IMR-90 (cell line): ENCODE measurements at regions not wholly inside any gene's neighbourhood (a gene's known extent, or its start where the extent isn't known, plus 50 kb on each side); places are given as distances from the start of the nearest gene placed in this dataset.

Source experiments
- ATAC-seq: fragments of 200-7000 bp; cut with Tn5 transposase; 2 replicates; pipeline ENCODE4 v1.9.1; 2020; ENCODE audit warnings: low read depth, mild to moderate bottlenecking, moderate library complexity
- BruUV-seq: library from RNA; stranded (reverse); fragments of 400-500 nt; replicated peaks from 2 replicates; lab custom pipeline; 2021; lab: Mats Ljungman, UMichigan
- CTCF ChIA-PET: fragments of 300-600 bp; formaldehyde crosslinking; extraction: SDS; loops from one replicate; lab custom pipeline; 2021; ENCODE audit warnings: antibody characterized with exemption; lab: Yijun Ruan, JAX
- POLR2A ChIA-PET: fragments of 300-600 bp; sonication (Branson Sonifier 250); formaldehyde crosslinking; loops from one replicate; lab custom pipeline; 2022; ENCODE audit warnings: antibody characterized with exemption; ENCODE audit not compliant: unreplicated experiment; lab: Charles Lee
- DNase-seq: peaks from one replicate; pipeline ENCODE4 v3.0.0; 2013
- H2AFZ ChIP-seq: replicated peaks from 2 replicates; pipeline ENCODE3; 2013; ENCODE audit warnings: low read length, mild to moderate bottlenecking; ENCODE audit not compliant: poor library complexity
- H2AK5ac ChIP-seq: 2 replicates; pipeline ENCODE4 v1.6.1; 2013; ENCODE audit warnings: low read depth, low read length, inconsistent platforms
- H2AK9ac ChIP-seq: replicated peaks from 2 replicates; pipeline ENCODE3; 2013; ENCODE audit warnings: mild to moderate bottlenecking, low read depth, low read length, moderate library complexity; ENCODE audit not compliant: poor library complexity
- H2BK120ac ChIP-seq: 2 replicates; pipeline ENCODE4 v1.6.1; 2013; ENCODE audit warnings: low read depth, low read length, inconsistent platforms
- H2BK15ac ChIP-seq: 3 replicates; pipeline ENCODE4 v1.6.1; 2013; ENCODE audit warnings: low read depth, low read length, inconsistent platforms
- H2BK20ac ChIP-seq: 2 replicates; pipeline ENCODE4 v1.6.1; 2013; ENCODE audit warnings: low read depth, mild to moderate bottlenecking, inconsistent platforms, low read length, moderate library complexity
- H2BK5ac ChIP-seq: 2 replicates; pipeline ENCODE4 v1.6.1; 2013; ENCODE audit warnings: mild to moderate bottlenecking, low read depth, low read length, inconsistent platforms; ENCODE audit not compliant: poor library complexity, severe bottlenecking
- H3K14ac ChIP-seq: replicated peaks from 2 replicates; pipeline ENCODE4 v1.6.1; 2013; ENCODE audit warnings: low read depth, low read length, inconsistent platforms
- H3K18ac ChIP-seq: 2 replicates; pipeline ENCODE4 v1.6.1; 2013; ENCODE audit warnings: low read depth, low read length, control low read depth
- H3K23ac ChIP-seq: 2 replicates; pipeline ENCODE4 v1.6.1; 2013; ENCODE audit warnings: low read depth, low read length, inconsistent platforms
- H3K27ac ChIP-seq: 2 replicates; pipeline ENCODE4 v1.5.1; 2013; ENCODE audit warnings: mild to moderate bottlenecking, control low read depth, low read length; ENCODE audit not compliant: insufficient read depth
- H3K27me3 ChIP-seq: 2 replicates; pipeline ENCODE4 v1.6.1; 2013; ENCODE audit warnings: low read length; ENCODE audit not compliant: control insufficient read depth, insufficient read depth
- H3K36me3 ChIP-seq: 2 replicates; pipeline ENCODE4 v1.6.1; 2013; ENCODE audit warnings: low read length, mixed read lengths; ENCODE audit not compliant: control insufficient read depth, insufficient read depth
- H3K4ac ChIP-seq: 2 replicates; pipeline ENCODE4 v1.6.1; 2013; ENCODE audit warnings: low read depth, low read length, inconsistent platforms
- H3K4me1 ChIP-seq: 2 replicates; pipeline ENCODE4 v1.6.1; 2013; ENCODE audit warnings: low read length, mixed read lengths; ENCODE audit not compliant: control insufficient read depth, insufficient read depth
- H3K4me2 ChIP-seq: 2 replicates; pipeline ENCODE4 v1.6.1; 2013; ENCODE audit warnings: low read depth, mild to moderate bottlenecking, control low read depth, low read length, moderate library complexity
- H3K4me3 ChIP-seq: 2 replicates; pipeline ENCODE4 v1.5.1; 2013; ENCODE audit warnings: low read depth, mild to moderate bottlenecking, control low read depth, low read length, moderate library complexity; ENCODE audit not compliant: insufficient read depth
- H3K56ac ChIP-seq: 2 replicates; pipeline ENCODE4 v1.6.1; 2013; ENCODE audit warnings: low read length, inconsistent platforms; ENCODE audit not compliant: insufficient read depth; ENCODE audit errors: extremely low read depth
- H3K79me1 ChIP-seq, 2 experiments: 2 replicates each; pipeline ENCODE4 v1.6.1; 2013; ENCODE audit warnings: low read length in 2 of 2, inconsistent platforms in 1 of 2, low read depth in 1 of 2
- H3K9ac ChIP-seq: 2 replicates; pipeline ENCODE4 v1.6.1; 2013; ENCODE audit warnings: low read depth, low read length, control low read depth
- H3K9me1 ChIP-seq: 2 replicates; pipeline ENCODE4 v1.6.1; 2013; ENCODE audit warnings: low read length, inconsistent platforms; ENCODE audit not compliant: insufficient read depth
- H3K9me3 ChIP-seq: 2 replicates; pipeline ENCODE4 v1.6.1; 2013; ENCODE audit warnings: low read length; ENCODE audit not compliant: control insufficient read depth, insufficient read depth
- H4K20me1 ChIP-seq: 2 replicates; pipeline ENCODE4 v1.6.1; 2013; ENCODE audit warnings: low read length, inconsistent platforms; ENCODE audit not compliant: insufficient read depth
- H4K5ac ChIP-seq: 2 replicates; pipeline ENCODE4 v1.6.1; 2013; ENCODE audit warnings: mild to moderate bottlenecking, low read depth, low read length, control low read depth
- H4K8ac ChIP-seq, 2 experiments: 2 replicates each; pipeline ENCODE4 v1.6.1; 2013; ENCODE audit warnings: low read depth in 2 of 2, low read length in 2 of 2, control low read depth in 1 of 2, inconsistent platforms in 1 of 2
- H4K91ac ChIP-seq: 2 replicates; pipeline ENCODE4 v1.6.1; 2013; ENCODE audit warnings: low read depth, low read length, inconsistent platforms; ENCODE audit not compliant: insufficient read depth
- BHLHE40 ChIP-seq: fragments of 150-350 bp; IDR thresholded peaks from 2 replicates; pipeline ENCODE4 v1.6.1; 2016; ENCODE audit warnings: mild to moderate bottlenecking, low read depth, low read length
- CEBPB ChIP-seq: IDR thresholded peaks from 2 replicates; pipeline ENCODE4 v1.6.1; 2012; ENCODE audit warnings: low read depth, low read length, improper control_type of control experiment
- CHD1 ChIP-seq: IDR thresholded peaks from 2 replicates; pipeline ENCODE4 v1.6.1; 2012; ENCODE audit warnings: low read depth, low read length, improper control_type of control experiment
- CTCF ChIP-seq: conservative IDR thresholded peaks from 2 replicates; pipeline ENCODE4 v1.5.1; 2012; ENCODE audit warnings: mild to moderate bottlenecking, low read depth, low read length, improper control_type of control experiment
- MXI1 ChIP-seq: IDR thresholded peaks from 2 replicates; pipeline ENCODE4 v1.6.1; 2012; ENCODE audit warnings: low read depth, mild to moderate bottlenecking, low read length, moderate library complexity, borderline replicate concordance
- NFE2L2 ChIP-seq: fragments of 150-350 bp; IDR thresholded peaks from 2 replicates; pipeline ENCODE4 v1.6.1; 2016; ENCODE audit warnings: low read depth, mild to moderate bottlenecking, low read length
- RFX5 ChIP-seq: IDR thresholded peaks from 2 replicates; pipeline ENCODE4 v1.8.0; 2012; ENCODE audit warnings: low read depth, mild to moderate bottlenecking, low read length, moderate library complexity
- SMC3 ChIP-seq: fragments of 150-350 bp; IDR thresholded peaks from 2 replicates; pipeline ENCODE4 v1.6.1; 2016; ENCODE audit warnings: low read depth, mild to moderate bottlenecking, antibody characterized with exemption, low read length, moderate library complexity
- WGBS, 2 experiments: methylation state at CpG; one replicate each; pipeline versions ENCODE4 v1.1.5 to v1.1.7; 2013; ENCODE audit warnings: missing lambda C conversion rate in 2 of 2; ENCODE audit not compliant: insufficient read length in 1 of 2; ENCODE audit errors: extremely low coverage in 2 of 2; 5-methylcytosine and 5-hydroxymethylcytosine counted together
- dilution Hi-C: fragments of 300-500 bp; cut with HindIII; formaldehyde crosslinking; loops from one replicate; pipeline ENCODE4 v1.14.3; 2018; ENCODE audit warnings: low sequenced_read_pairs; ENCODE audit not compliant: unreplicated experiment
- in situ Hi-C: fragments of 300-500 bp; cut with MboI; formaldehyde crosslinking; loops from 3 replicates; pipeline ENCODE4 v1.14.3; 2019; ENCODE audit warnings: low sequenced_read_pairs, inconsistent platforms, mixed read lengths
- intact Hi-C: fragments of 100-400 bp; cut with micrococcal nuclease; formaldehyde crosslinking; loops from 2 replicates; pipeline ENCODE4 v1.10.0; 2022
- TF ChIP-seq, protein P1 (sequence below): fragments of 150-350 bp; IDR thresholded peaks from 2 replicates; pipeline ENCODE4 v1.6.1; 2017; ENCODE audit warnings: mild to moderate bottlenecking, antibody characterized with exemption, low read length, low read depth

GRCh38 chr16:87177673-87178072 is 139.5 kb downstream of the C16orf95 start:
- Histone ChIP-seq H3K23ac (no peak overlapping the region), H2AK9ac (no peak overlapping the region), H3K4ac (no peak overlapping the region; the same call in 1 of the 2 replicates), H4K8ac (no peak overlapping the region), H2AK5ac (peak overlapping the region; percentile 28; the same call in 1 of the 2 replicates), H4K20me1 (no peaks in the 10 kb centered on the region), H2BK120ac (no peak overlapping the region), H2BK15ac (no peak overlapping the region), H3K18ac (no peak overlapping the region), H3K4me3 (no peak overlapping the region), H3K14ac (no peak overlapping the region), H3K79me1 (no peaks in the 10 kb centered on the region), H2BK20ac (no peak overlapping the region), H3K4me2 (no peak overlapping the region), H4K5ac (no peak overlapping the region), H3K4me1 (peaks cover 7% of the 10 kb centered on the region), H3K27me3 (peaks cover 6% of the 10 kb centered on the region; the same call in 1 of the 2 replicates), H3K9ac (no peak overlapping the region), H4K91ac (no peak overlapping the region), H2AFZ (no peak overlapping the region), H3K9me3 (peaks cover under 1% of the 10 kb centered on the region), H3K56ac (no peak overlapping the region), H3K9me1 (peaks cover 7% of the 10 kb centered on the region; the same call in 1 of the 2 replicates), H3K27ac (no peak overlapping the region), H2BK5ac (no peak overlapping the region), H3K36me3 (no peaks in the 10 kb centered on the region)
- intact Hi-C loops, result no loop called here
- ATAC-seq (no peak), DNase-seq (no peak)
- ChIA-PET CTCF (no interaction called here), POLR2A (no interaction called here)
- BruUV-seq, result no TSS peak
- in situ Hi-C loops, result no loop called here
- dilution Hi-C loops, result no loop called here
- TF ChIP-seq CEBPB (no peak), MXI1 (no peak), SMC3 (no peak), CHD1 (no peak), NFE2L2 (no peak), BHLHE40 (no peak), RFX5 (no peak), CTCF (no peak)
- TF ChIP-seq, protein P1, sequence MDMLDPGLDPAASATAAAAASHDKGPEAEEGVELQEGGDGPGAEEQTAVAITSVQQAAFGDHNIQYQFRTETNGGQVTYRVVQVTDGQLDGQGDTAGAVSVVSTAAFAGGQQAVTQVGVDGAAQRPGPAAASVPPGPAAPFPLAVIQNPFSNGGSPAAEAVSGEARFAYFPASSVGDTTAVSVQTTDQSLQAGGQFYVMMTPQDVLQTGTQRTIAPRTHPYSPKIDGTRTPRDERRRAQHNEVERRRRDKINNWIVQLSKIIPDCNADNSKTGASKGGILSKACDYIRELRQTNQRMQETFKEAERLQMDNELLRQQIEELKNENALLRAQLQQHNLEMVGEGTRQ, result no peak
- WGBS, 2 experiments, result no CpG with 5 or more reads among the region's 15 CpGs
